ENCODE measurements at regions not wholly inside any gene's neighbourhood (a gene's known extent, or its start where the extent isn't known, plus 50 kb on each side); places are given as distances from the start of the nearest gene placed in this dataset.

GRCh38 chr19:31961667-31962066, 383.7 kb upstream of the ZNF507 start:
- TF ChIP-seq POLR2A (IDR thresholded peaks at IDR 0.05; ENCODE audit: low read depth, low read length) (no peak), POLR2AphosphoS5 (IDR thresholded peaks at IDR 0.05; ENCODE audit: low read depth, low read length) (no peak)

All from GM12892 (cell line).